PC-9 (cell line): ENCODE measurements at regions not wholly inside any gene's neighbourhood (a gene's known extent, or its start where the extent isn't known, plus 50 kb on each side); places are given as distances from the start of the nearest gene placed in this dataset.

ENCODE experiments used
- CTCF ChIP-seq: fragments of 200-600 bp; sonication (generic); conservative IDR thresholded peaks from 2 replicates; pipeline ENCODE4 v1.6.1; 2017; ENCODE audit warnings: mixed run types, antibody characterized with exemption, mild to moderate bottlenecking, moderate library complexity
- EZH2 ChIP-seq: fragments of 200-600 bp; sonication (generic); IDR thresholded peaks from 2 replicates; pipeline ENCODE4 v1.8.0; 2017; ENCODE audit warnings: antibody characterized with exemption, low read depth

- TF ChIP-seq EZH2 (no peak), CTCF (no peak)
Measured at GRCh38 chr10:121112136-121112535, 261.0 kb downstream of the WDR11 start.
